SK-N-MC (cell line): ENCODE measurements at regions not wholly inside any gene's neighbourhood (a gene's known extent, or its start where the extent isn't known, plus 50 kb on each side); places are given as distances from the start of the nearest gene placed in this dataset.

Source experiments
- DNase-seq: peaks from one replicate; pipeline ENCODE4 v3.0.0-alpha.2; 2011; ENCODE audit warnings: low read depth, low spot score
- H3K27ac ChIP-seq: fragments of 200-600 bp; sonication (generic); 2 replicates; pipeline ENCODE4 v1.5.1; 2016; ENCODE audit warnings: mixed run types
- H3K36me3 ChIP-seq: fragments of 200-600 bp; sonication (generic); 2 replicates; pipeline ENCODE4 v1.6.1; 2017; ENCODE audit warnings: antibody characterized with exemption, low read length, mixed read lengths; ENCODE audit not compliant: insufficient read depth
- H3K4me3 ChIP-seq: fragments of 200-600 bp; sonication (generic); 2 replicates; pipeline ENCODE4 v1.5.1; 2016
- H3K9ac ChIP-seq: fragments of 200-600 bp; sonication (generic); 2 replicates; pipeline ENCODE4 v1.8.0; 2017; ENCODE audit warnings: mixed run types, mixed read lengths; ENCODE audit not compliant: insufficient read length
- H3K9me3 ChIP-seq: fragments of 200-600 bp; sonication (generic); 2 replicates; pipeline ENCODE4 v1.6.1; 2017; ENCODE audit warnings: low read depth, mild to moderate bottlenecking, antibody characterized with exemption, low read length, moderate library complexity, mixed read lengths
- EZH2 ChIP-seq: fragments of 200-600 bp; sonication (generic); IDR thresholded peaks from one replicate; pipeline ENCODE4 v1.6.1; 2017; ENCODE audit warnings: antibody characterized with exemption
- FOXP2 ChIP-seq: optimal IDR thresholded peaks from 2 replicates; pipeline ENCODE3; 2011; ENCODE audit warnings: mild to moderate bottlenecking, moderate library complexity; ENCODE audit not compliant: insufficient read depth; ENCODE audit errors: extremely low read length, control extremely low read depth
- POLR2AphosphoS5 ChIP-seq: IDR thresholded peaks from 2 replicates; pipeline ENCODE4 v1.6.1; 2012; ENCODE audit warnings: mild to moderate bottlenecking, low read depth, low read length, borderline replicate concordance

DNA sequence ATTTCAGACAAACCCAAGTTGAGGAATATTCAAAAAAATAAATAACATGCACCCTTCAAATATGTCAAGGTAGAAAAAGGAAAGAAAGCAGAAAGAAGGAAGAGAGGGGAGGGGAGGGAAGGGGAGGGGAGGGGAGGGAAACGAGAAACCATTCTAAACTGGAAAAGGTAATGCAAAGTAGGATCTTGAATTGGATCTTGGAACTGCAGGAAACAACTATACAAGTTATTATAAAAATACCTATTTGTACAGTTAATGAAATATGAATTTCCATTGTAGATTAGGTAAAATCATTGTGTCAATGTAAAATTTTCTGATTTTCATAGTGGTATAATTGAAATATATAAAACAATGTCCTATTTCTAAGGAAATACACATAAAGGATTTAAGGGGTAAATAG lies 668.4 kb downstream of the FAT4 start:
- DNase-seq, result no peak
- Histone ChIP-seq H3K9me3 (no peaks in the 10 kb centered on the region), H3K9ac (no peak overlapping the region), H3K36me3 (no peaks in the 10 kb centered on the region), H3K4me3 (no peak overlapping the region), H3K27ac (no peak overlapping the region)
- no peak for TF ChIP-seq POLR2AphosphoS5
- no peak for TF ChIP-seq FOXP2
- no peak for TF ChIP-seq EZH2

DNA sequence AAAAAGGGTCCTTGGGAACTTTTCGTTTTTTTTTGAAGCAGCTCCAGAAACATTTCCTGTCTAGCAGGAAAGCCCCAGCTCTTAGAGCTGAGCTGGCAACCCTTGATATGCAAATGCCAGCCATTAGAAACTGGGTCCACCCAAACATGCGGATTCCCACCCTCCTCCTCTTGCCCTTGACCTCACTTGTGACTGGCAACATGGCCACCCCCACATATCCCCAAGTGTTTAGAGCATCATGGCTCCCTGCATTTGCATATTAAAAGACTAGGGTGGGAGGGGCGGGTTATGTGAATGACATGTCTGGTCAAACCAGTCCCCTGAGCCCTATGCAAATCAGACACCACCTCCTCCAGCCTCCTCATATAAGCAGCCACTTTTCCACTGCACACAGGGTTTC lies 671.1 kb downstream of the FAT4 start:
- H3K4me3 ChIP-seq, result peak overlapping the region; percentile 44
- H3K9me3 ChIP-seq, result no peaks in the 10 kb centered on the region
- H3K36me3 ChIP-seq, result no peaks in the 10 kb centered on the region
- H3K27ac ChIP-seq, result peak overlapping the region; percentile 88
- TF ChIP-seq EZH2, result no peak
- no peak for TF ChIP-seq POLR2AphosphoS5
- no peak for TF ChIP-seq FOXP2
- no peak for DNase-seq
- H3K9ac ChIP-seq, result peak overlapping the region; percentile 25

DNA sequence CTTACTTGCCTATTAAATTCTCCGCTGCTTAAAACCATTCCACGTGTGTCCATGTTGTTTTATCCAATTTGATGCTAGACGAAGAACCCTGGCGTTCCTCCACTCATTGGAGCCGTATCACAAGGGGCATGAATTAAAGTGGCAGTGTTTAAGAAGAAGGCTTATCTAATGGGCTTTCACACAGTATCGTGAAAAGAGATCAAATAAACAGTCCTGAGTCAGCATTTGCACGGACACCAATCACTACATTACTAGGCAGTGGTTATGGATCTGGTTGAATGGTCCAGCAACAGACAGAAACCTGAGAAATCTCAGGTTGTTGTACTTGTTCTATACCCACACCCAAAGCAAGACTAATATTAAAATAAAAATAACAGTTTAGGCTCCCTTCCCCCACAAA lies 671.6 kb downstream of the FAT4 start:
- no peak overlapping the region for H3K4me3 ChIP-seq
- no peak overlapping the region for H3K27ac ChIP-seq
- TF ChIP-seq POLR2AphosphoS5, result no peak
- no peak for TF ChIP-seq FOXP2
- TF ChIP-seq EZH2, result no peak
- H3K9ac ChIP-seq, result no peak overlapping the region
- no peaks in the 10 kb centered on the region for H3K9me3 ChIP-seq
- no peaks in the 10 kb centered on the region for H3K36me3 ChIP-seq
- DNase-seq, result no peak

DNA sequence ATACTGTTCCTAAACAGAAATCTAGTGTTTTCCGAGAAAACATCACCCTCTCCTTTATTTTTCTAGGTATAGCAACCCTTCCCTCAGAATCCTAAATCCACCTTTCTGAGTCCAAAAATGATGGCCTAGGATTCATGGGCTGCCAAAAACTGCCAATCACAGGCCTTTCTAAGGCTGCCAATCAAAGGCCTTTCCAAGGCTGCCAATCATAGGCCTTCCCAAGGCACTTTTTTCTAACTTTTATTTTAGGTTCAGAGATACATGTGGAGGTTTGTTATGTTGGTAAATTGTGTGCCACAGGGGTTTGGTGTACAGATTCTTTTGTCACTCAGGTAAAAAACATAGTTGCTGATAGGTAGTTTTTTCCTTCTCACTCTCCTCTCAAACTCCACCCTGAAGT lies 673.7 kb downstream of the FAT4 start:
- TF ChIP-seq POLR2AphosphoS5 (no peak), FOXP2 (no peak), EZH2 (no peak)
- Histone ChIP-seq H3K27ac (no peak overlapping the region), H3K36me3 (no peaks in the 10 kb centered on the region), H3K9me3 (no peaks in the 10 kb centered on the region), H3K4me3 (no peak overlapping the region), H3K9ac (no peak overlapping the region)
- no peak for DNase-seq

DNA sequence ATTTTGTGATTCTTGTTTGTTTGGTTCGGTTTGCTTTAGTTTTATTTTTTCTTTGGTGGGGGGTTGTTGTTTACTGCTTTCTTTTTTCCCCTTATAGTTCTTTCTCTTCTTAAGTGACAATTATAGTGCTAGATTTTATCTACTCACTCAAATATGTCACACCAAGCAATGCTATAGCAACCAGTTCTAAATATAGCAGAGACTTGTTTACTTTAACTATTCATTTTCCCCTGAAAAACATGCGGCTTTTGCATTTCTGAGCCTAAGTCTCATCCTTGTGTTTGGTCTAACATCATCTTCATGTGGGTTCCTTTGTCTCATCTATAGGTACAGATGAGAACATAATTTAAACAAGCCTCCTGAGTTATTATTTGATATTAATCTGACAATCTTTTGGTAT lies 676.6 kb downstream of the FAT4 start:
- Histone ChIP-seq H3K9ac (no peak overlapping the region), H3K27ac (no peak overlapping the region), H3K9me3 (no peaks in the 10 kb centered on the region), H3K4me3 (no peak overlapping the region), H3K36me3 (no peaks in the 10 kb centered on the region)
- TF ChIP-seq EZH2 (no peak), FOXP2 (no peak), POLR2AphosphoS5 (no peak)
- no peak for DNase-seq

DNA sequence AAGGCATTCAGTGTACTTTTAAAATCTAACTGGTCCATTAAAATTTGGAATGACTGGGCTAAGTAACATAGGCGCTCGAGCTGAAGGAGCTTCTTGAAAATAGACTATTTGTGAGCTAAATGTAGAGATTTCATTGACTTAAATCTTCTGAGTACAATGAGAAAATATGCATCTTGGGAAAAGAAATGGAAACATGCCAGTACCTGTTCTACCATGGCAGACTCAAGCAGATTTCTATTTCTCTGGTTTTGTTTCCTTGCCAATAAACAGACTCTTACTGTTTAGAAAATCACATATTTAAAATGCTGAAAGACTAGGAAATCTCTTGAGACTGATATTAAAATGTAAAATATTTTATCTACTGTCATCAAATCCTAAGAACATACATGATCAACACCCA lies 678.1 kb downstream of the FAT4 start:
- Histone ChIP-seq H3K9me3 (no peaks in the 10 kb centered on the region), H3K4me3 (no peak overlapping the region), H3K27ac (0 out of 2 replicates have a peak overlapping the region, but pooled peaks have one; percentile 22), H3K9ac (no peak overlapping the region), H3K36me3 (no peaks in the 10 kb centered on the region)
- TF ChIP-seq EZH2, result no peak
- TF ChIP-seq POLR2AphosphoS5, result no peak
- TF ChIP-seq FOXP2, result no peak
- DNase-seq, result no peak

DNA sequence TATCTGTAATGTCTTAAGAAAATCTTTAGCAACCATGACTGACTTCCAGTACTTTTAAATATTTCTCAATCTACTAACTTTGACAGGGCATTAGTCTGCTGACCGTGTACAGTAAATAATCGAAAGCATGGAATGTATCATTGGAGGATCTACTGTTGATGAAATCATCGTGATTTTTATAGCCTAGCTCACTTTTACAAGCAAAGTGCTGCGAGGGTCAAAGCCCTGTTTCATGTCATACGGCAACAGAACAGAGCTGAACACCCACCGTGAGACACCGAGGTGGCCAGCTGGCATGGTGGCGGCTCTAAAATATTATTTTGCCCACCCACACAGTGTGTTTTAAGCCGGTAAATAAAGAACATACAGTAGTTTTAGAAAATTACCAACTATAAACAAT lies 679.3 kb downstream of the FAT4 start:
- no peaks in the 10 kb centered on the region for H3K9me3 ChIP-seq
- no peak overlapping the region for H3K9ac ChIP-seq
- DNase-seq, result no peak
- H3K36me3 ChIP-seq, result no peaks in the 10 kb centered on the region
- H3K4me3 ChIP-seq, result no peak overlapping the region
- TF ChIP-seq EZH2 (no peak), POLR2AphosphoS5 (no peak), FOXP2 (no peak)
- H3K27ac ChIP-seq, result no peak overlapping the region

DNA sequence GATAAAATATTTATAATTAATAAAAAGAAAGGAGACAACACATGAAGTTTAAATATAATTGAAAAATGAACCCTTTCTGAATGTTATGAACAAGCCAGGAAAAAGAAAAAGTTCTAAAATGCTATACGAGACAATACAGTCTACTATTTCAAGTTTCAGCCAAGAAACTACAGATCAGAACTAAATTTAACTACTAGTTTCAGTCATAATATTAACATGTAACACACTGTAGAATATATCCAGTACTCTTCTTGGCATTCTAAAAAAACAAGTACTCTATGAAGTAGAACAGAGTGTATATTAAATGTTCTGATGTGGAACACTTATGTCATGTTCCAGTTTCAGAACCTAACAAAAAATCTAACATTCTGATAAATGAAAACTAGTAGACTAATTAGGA lies 679.7 kb downstream of the FAT4 start:
- no peak overlapping the region for H3K9ac ChIP-seq
- no peak overlapping the region for H3K4me3 ChIP-seq
- TF ChIP-seq EZH2, result no peak
- no peak for TF ChIP-seq FOXP2
- TF ChIP-seq POLR2AphosphoS5, result no peak
- DNase-seq, result no peak
- no peak overlapping the region for H3K27ac ChIP-seq
- H3K36me3 ChIP-seq, result no peaks in the 10 kb centered on the region
- H3K9me3 ChIP-seq, result no peaks in the 10 kb centered on the region

DNA sequence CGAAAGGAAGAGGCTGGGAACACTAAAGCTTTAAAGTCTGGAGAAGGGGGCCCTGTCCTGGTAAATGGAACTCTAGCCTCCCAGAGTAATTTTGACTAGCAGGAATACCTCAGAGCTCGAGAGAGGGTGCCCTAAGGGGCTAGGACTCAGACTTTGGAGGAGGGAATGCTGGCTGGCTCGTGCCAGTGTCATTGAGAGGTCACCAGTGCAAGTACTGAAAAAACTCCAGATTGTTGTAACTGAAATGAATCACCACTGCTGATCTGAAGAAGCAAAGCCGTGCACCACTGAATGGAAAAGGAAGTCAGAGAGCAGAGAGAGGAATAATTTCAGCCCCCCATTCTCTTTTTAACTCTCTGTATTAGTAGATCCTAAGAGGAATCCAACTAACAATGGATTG lies 690.2 kb downstream of the FAT4 start:
- no peak for TF ChIP-seq EZH2
- no peak for TF ChIP-seq POLR2AphosphoS5
- no peak for TF ChIP-seq FOXP2
- H3K9ac ChIP-seq, result no peak overlapping the region
- H3K4me3 ChIP-seq, result no peak overlapping the region
- H3K9me3 ChIP-seq, result peaks cover 7% of the 10 kb centered on the region; the same call in 1 of the 2 replicates
- H3K36me3 ChIP-seq, result no peaks in the 10 kb centered on the region
- H3K27ac ChIP-seq, result no peak overlapping the region
- no peak for DNase-seq

DNA sequence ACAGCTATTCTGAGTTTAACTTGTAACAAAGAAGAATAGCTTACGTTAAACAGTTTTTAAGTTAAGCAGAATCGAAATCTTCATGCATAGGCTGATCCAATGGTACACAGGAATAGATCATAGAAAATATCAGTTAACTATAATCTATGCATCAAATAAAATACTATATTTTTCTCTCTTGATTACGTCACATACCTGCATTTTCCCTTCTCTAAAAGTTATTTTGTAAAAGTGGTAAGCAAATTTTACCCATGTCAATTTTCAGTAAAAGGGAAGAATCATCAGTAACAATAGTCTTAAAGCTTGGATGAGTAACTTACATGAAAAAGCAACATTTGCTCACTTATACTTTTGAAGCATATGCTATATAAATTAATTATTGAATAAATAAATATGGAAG lies 692.4 kb downstream of the FAT4 start:
- Histone ChIP-seq H3K4me3 (no peak overlapping the region), H3K9me3 (peaks cover 17% of the 10 kb centered on the region; the same call in 1 of the 2 replicates), H3K9ac (no peak overlapping the region), H3K36me3 (no peaks in the 10 kb centered on the region), H3K27ac (no peak overlapping the region)
- DNase-seq, result no peak
- TF ChIP-seq FOXP2 (no peak), POLR2AphosphoS5 (no peak), EZH2 (no peak)
